Mucosa of descending colon (tissue), 3 donors: ENCODE measurements at regions not wholly inside any gene's neighbourhood (a gene's known extent, or its start where the extent isn't known, plus 50 kb on each side); places are given as distances from the start of the nearest gene placed in this dataset.

ENCODE experiments used
- ATAC-seq: fragments of 200-7000 bp; cut with Tn5 transposase; one replicate; pipeline ENCODE4 v1.9.1; 2020; ENCODE audit warnings: mild to moderate bottlenecking, moderate library complexity
- DNase-seq, 3 donors: peaks; one replicate each; pipeline ENCODE4 v3.0.0-alpha.2; 2020
- H3K36me3 ChIP-seq: fragments of 200-600 bp; one replicate; pipeline ENCODE4 v1.8.0; 2021; ENCODE audit warnings: low read depth, mild to moderate bottlenecking
- H3K4me1 ChIP-seq: fragments of 200-600 bp; one replicate; pipeline ENCODE4 v1.8.0; 2021; ENCODE audit warnings: low read depth, mild to moderate bottlenecking
- H3K4me3 ChIP-seq: fragments of 200-600 bp; one replicate; pipeline ENCODE4 v1.8.0; 2021; ENCODE audit warnings: mild to moderate bottlenecking
- H3K9me3 ChIP-seq: fragments of 200-600 bp; one replicate; pipeline ENCODE4 v1.8.0; 2021; ENCODE audit warnings: mild to moderate bottlenecking
- intact Hi-C, 2 donors: fragments of 100-400 bp; cut with DNase I in 1 of 2; cut with micrococcal nuclease in 1 of 2; formaldehyde crosslinking; loops; one replicate each; pipeline versions ENCODE4 v1.11.0 to v1.11.1; 2022; cut with DNase I, micrococcal nuclease
- TF ChIP-seq, protein P1 (sequence below): fragments of 200-600 bp; IDR thresholded peaks from one replicate; pipeline ENCODE4 v1.8.0; 2022; ENCODE audit warnings: antibody characterized with exemption, mild to moderate bottlenecking
- donor health status: DM: no; HTN: no; CAD: no; lungs with moderate emphysema.
- donor health status: DM: no; HTN: no; CAD: no.
- donor health status: DM: no; HTN: yes; CAD: no.

DNA sequence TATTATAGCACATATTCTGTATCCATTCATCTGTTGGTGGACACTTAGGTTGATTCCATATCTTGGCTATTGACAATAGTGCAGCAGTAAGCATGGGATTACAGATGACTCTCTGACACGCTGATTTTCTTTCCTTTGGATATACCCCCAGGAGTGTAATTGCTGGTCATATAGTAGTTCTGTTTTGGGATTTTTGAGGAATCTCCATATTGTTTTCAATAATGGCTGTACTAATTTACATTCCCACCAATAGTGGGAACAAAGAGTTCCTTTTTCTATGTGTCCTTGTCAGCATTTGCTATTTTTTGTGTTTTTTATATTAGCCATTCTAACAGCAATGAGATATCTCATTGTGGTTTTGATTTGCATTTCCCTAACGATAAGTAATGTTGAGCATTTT is 309.0 kb upstream of the JARID2 start:
- no peak for ATAC-seq
- TF ChIP-seq, protein P1, sequence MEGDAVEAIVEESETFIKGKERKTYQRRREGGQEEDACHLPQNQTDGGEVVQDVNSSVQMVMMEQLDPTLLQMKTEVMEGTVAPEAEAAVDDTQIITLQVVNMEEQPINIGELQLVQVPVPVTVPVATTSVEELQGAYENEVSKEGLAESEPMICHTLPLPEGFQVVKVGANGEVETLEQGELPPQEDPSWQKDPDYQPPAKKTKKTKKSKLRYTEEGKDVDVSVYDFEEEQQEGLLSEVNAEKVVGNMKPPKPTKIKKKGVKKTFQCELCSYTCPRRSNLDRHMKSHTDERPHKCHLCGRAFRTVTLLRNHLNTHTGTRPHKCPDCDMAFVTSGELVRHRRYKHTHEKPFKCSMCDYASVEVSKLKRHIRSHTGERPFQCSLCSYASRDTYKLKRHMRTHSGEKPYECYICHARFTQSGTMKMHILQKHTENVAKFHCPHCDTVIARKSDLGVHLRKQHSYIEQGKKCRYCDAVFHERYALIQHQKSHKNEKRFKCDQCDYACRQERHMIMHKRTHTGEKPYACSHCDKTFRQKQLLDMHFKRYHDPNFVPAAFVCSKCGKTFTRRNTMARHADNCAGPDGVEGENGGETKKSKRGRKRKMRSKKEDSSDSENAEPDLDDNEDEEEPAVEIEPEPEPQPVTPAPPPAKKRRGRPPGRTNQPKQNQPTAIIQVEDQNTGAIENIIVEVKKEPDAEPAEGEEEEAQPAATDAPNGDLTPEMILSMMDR, result no peak

DNA sequence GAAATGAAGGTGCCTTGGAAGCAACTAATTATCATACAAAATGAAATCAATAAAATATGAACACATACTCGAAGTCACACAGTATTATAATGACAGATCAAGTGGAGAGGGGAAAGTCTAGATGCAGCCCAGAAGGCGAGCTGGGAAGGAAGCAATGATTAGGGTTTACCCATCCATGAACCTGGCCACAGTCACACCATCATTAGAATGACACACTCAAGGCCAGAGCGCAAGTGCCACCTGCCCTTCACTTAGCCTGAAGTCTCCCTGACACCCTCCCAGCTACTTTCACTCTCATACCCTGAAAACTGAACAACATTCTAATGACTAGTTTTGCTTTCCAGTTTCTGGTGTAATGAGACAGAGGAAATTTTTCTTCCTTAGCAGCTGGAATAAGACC is 302.8 kb upstream of the JARID2 start:
- TF ChIP-seq, protein P1, result no peak
- intact Hi-C loops, result no loop called here
- no peak for ATAC-seq

More for the DNA sequence above, 309.0 kb upstream of the JARID2 start:
- Histone ChIP-seq H3K4me3 (no peak overlapping the region), H3K4me1 (no peaks in the 10 kb centered on the region), H3K36me3 (no peaks in the 10 kb centered on the region), H3K9me3 (no peaks in the 10 kb centered on the region)
- DNase-seq, result no peak
- intact Hi-C loops, result no loop called here

DNA sequence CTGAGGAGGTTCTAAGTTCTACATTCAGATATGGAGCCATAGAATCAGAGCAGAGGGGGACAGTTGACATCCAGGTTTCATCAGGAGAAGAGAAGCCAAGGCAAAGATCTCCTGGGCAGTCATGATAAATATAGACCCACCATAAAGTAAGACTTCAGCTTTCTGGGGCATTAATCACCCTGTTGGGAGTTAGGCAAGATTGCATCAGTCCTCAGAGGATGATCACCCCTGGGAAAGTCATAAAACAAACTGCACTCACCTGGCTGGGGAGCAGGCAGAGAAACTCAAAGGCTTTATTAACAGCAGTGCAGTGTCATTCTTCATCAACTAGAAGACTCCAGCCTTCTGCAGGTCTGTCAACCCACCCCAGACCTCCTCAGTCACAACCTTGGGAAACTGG is 301.3 kb upstream of the JARID2 start:
- H3K4me1 ChIP-seq, result no peaks in the 10 kb centered on the region
- TF ChIP-seq, protein P1, result no peak
- no peak overlapping the region for H3K4me3 ChIP-seq
- intact Hi-C loops, result no loop called here
- no peak for ATAC-seq
- no peaks in the 10 kb centered on the region for H3K36me3 ChIP-seq
- DNase-seq, result no peak
- no peaks in the 10 kb centered on the region for H3K9me3 ChIP-seq

More for the DNA sequence above, 302.8 kb upstream of the JARID2 start:
- no peak for DNase-seq
- no peaks in the 10 kb centered on the region for H3K4me1 ChIP-seq
- no peaks in the 10 kb centered on the region for H3K9me3 ChIP-seq
- H3K36me3 ChIP-seq, result no peaks in the 10 kb centered on the region
- H3K4me3 ChIP-seq, result no peak overlapping the region

GRCh38 chr6:14945461-14946185 is 300.2 kb upstream of the JARID2 start:
- TF ChIP-seq, protein P1, result no peak
- no peak for ATAC-seq

DNA sequence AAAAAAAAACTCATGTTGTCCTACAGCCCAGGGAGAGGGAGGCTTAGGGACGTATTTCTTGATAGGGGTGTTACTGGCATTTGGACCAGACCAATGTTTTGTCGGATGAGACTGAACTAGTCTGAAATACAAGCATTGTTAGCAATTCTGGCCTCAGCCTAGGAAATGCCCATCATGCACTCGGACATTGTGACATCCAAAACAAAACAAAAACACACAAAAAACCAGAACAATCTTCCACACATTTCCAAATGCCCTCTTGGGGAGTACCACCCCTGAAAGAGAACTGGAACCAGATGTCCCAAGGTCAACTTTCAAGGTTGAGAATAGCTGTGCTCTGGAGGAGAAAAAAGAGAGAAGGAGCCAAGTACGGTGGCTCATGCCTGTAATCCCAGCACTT is 299.1 kb upstream of the JARID2 start:
- H3K4me3 ChIP-seq, result no peak overlapping the region
- intact Hi-C loops, result no loop called here
- no peak for DNase-seq
- no peaks in the 10 kb centered on the region for H3K9me3 ChIP-seq
- no peak for ATAC-seq
- no peaks in the 10 kb centered on the region for H3K4me1 ChIP-seq
- no peaks in the 10 kb centered on the region for H3K36me3 ChIP-seq
- TF ChIP-seq, protein P1, result no peak

More at GRCh38 chr6:14945461-14946185, 300.2 kb upstream of the JARID2 start:
- Histone ChIP-seq H3K9me3 (no peaks in the 10 kb centered on the region), H3K4me3 (no peak overlapping the region), H3K4me1 (no peaks in the 10 kb centered on the region), H3K36me3 (no peaks in the 10 kb centered on the region)
- no peak for DNase-seq
- intact Hi-C loops, result no loop called here
